ENCODE measurements at regions not wholly inside any gene's neighbourhood (a gene's known extent, or its start where the extent isn't known, plus 50 kb on each side); places are given as distances from the start of the nearest gene placed in this dataset.

DNA sequence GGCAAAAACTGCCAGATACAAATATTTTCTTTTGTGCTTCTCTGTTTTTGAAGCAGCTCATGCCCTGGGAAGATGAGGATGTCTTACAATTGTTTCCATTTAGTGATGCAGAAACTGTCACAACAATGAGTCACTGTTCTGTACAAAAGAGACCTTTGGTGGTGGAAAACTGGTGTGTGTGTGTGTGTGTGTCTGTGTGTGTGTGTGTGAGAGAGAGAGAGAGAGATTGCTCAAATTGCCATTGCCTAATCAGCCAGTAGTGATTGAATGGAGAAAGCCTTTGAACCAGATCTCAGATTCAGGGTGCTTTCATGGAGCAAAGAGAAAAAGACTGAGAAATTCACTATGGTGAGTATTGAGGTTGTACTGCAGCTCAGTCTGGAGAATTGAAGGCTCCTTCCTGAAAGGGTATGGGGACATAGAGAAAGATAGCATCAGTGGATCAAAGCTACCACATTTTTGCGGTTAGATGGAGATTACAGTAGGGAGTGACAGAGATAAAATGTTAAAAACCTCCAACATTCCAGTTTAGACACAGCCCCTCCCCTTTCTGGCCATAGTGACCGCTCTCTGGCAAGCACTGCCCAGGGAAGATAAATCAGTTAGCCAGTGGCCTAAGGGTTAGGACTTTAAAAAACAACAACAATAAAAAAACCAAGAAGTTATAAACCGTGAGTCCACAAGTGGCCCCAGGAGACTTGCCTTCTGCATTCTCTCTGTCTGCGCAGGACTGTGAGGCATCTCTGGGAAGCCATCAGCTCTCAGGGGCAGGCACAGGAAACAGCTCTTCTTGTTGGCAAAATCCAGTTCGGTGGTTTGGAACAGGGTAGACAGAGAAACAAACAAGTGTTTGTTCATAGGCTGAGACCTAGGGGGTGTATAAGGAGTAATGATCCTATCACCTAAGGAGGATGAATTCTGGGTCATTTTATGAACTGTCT is 406.5 kb downstream of the DUSP10 start:
- in situ Hi-C loops (cut with MboI; ENCODE audit: low sequenced_read_pairs): no loop called here

DNA sequence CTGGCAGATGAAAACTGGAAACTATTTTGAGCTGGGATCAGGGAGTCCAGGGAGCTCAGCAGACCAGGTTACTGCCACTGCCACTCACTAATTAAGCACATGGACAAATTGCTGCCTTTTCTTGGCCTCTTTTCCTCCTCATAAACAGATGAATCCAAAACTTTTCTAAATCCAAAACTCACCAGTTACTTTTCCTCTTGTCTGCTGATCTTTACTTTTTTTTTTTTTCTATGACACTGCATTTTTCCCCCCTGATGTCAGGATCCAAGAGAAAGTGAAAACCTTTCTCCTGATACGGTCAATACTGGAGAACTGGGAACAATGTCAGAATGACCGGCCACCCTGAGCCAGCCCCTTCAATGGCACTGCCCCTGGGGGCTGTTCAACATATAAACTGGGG is 405.8 kb downstream of the DUSP10 start:
- in situ Hi-C loops (cut with MboI; ENCODE audit: low sequenced_read_pairs): no loop called here

DNA sequence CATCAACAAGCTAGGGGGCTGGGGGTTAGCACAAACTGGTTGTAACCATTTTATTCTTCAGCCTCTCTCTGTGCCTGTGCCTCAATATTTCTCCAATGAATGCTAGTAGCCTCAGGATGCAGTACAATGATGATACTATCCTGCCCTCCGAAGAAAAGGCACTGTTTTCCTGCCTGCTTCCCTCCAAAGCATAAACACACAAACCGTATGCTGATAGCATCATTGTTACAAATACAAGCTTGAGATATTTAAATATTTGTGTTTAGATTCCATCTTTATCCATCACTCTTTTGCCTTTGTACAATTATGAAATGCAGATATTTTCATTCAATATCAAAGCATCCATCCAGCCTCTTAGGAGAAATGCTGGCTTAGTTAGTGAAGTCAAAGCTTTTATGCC is 404.8 kb downstream of the DUSP10 start:
- in situ Hi-C loops (cut with MboI; ENCODE audit: low sequenced_read_pairs): no loop called here

DNA sequence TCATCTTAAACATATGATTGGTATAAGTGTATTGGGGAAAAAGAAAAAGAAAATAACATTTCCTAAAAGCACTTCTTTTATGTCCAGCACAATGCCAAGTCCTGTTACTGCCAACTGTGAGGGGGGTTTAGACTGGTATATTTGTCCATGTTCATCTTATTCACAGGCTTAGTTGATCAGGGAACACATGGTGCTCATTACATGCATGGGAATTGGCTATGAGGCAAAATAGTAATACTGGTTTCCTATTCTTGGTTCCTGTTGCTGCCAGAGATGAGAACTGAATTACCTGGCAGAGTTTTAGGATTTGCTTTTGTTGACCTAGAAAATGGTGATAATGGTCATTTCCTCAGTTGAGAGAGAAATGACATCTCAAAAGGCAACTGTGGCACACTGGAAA is 398.8 kb downstream of the DUSP10 start:
- in situ Hi-C loops (cut with MboI; ENCODE audit: low sequenced_read_pairs): no loop called here

DNA sequence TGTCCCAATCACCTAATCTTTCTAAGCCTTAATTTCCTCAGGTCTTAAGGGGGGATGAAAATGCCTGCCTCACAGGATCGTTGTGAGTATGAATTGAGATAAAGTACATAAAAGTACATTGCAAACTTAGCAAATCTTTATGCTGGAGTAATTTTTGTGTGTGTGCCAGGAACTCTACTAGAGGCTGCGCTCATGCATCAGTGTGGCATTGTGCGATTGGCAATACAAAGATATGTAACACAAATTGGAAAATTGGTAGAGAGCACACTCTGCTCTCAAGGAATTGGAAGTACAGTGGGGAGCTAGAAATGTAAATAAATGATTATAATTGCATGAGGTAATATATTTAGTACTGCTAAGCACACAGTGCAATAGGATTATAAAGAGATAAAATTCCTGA is 398.3 kb downstream of the DUSP10 start:
- in situ Hi-C loops (cut with MboI; ENCODE audit: low sequenced_read_pairs): no loop called here

DNA sequence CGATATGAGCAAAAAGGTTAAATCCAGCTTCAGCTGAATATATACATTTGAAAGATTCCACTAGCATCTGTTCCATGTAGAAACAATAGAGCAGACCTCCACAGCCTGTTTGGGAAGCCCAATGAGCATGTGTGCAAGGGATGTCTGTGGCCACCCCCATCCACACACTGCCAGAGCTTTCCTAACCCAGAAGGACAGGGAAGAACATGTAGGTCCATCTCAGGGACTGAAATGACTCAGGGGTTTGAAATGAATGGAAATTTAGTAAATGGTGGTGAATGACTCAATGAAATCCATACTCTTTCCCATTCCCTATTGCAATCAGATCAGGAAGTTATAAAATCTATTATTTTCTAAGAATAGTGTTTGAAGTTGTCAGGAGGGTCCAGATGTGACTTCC is 397.2 kb downstream of the DUSP10 start:
- in situ Hi-C loops (cut with MboI; ENCODE audit: low sequenced_read_pairs): no loop called here

DNA sequence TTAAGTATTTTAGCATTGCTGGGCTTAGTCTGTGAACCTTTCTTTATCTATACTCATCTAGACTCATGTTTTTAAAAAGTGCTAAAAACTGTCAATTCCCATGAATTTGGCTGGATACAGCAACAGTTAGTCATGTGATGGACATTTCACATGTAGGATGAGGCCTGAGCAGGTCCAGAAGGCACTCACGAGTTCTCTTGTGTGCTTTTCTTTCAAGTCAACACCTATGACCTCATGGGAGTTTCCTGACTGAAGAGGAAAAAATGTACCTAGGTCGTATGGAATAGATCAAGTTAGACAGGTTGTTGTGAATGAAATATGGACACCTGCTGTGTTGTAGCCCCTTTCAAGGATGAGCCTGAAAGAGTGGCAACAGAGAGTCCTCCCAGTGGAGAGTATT is 394.2 kb downstream of the DUSP10 start:
- in situ Hi-C loops (cut with MboI; ENCODE audit: low sequenced_read_pairs): no loop called here

DNA sequence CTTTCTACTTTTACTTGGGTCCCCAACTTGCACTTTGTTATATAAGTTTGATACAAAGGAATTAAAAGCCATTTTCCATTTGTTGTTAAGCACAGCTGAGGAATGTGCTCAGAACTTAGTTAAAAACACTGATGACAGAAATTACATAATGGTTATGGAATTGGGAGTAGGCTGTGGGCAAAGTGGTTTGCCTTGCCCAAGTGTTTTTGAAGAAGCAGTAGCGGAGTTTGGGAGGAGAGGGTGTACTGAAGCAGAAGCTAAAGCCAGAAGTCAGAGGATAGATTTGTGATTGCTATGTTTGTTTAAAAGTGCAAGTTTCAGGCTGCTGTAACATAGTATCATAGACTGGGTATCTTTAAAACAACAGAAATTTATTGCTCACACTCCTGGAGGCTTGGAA is 391.8 kb downstream of the DUSP10 start:
- in situ Hi-C loops (cut with MboI; ENCODE audit: low sequenced_read_pairs): no loop called here

DNA sequence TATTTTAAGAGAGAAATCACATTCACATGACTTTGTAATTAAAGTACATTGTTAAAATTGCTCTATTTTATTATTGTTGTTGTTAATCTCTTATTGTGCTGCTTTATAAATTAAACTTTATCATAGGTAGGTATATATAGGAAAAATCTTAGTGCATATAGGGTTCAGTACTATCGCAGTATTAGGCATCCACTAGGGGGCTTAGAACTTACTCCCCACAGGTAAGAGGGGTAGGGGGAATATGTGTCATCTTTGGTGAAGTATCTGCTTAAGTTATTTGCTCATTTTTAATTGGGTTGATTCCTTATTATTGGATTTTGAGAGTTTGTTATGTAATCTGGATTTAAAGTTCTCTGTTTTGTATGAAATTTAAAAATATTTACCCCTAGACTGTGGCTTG is 385.2 kb downstream of the DUSP10 start:
- in situ Hi-C loops (cut with MboI; ENCODE audit: low sequenced_read_pairs): no loop called here

DNA sequence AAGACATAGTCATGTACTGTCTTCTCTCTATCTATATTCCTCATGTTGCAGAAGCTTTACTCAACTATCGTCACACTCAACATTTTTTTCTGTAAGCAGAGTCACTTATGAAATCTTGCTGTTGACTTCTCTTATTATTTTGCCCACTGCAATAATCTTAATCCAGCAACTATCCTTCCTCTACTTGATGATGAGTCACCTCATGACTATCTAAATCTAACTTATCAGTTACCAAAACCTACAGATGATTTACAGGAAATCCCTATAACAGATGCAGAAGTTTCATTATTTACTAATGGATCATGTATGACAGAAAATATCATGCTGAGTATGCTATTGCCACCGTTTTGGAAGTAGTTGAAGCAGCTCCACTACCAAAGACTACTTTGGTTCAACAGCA is 378.9 kb downstream of the DUSP10 start:
- in situ Hi-C loops (cut with MboI; ENCODE audit: low sequenced_read_pairs): no loop called here

DNA sequence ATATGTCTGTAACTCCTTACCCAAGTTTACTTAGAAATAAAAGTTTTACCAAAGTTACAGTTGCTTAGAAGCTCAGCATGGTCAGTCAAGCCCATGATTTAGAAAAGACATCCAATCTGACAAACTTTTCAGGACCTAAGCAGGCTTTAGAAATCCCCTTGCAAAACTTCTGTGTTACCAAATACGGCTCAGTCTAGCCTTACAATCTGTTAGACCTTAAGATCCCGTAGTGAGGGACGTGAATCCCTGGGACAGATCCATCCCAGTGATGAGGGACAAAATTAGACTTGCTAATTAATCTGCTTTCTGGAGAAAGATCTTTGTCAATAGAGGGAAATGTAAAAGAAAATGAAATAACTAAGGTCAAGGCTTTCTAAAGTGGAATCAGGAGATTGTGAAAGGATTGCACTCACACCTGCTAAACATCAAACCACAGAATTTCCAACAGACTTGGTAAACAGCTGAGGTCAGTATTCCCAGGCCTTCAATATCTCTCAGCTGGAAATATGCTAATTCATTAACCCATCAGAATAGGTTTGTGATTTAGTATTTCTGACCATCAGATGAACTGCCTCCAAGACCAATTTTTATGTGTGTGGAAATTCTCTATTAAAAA is 375.3 kb downstream of the DUSP10 start:
- in situ Hi-C loops (cut with MboI; ENCODE audit: low sequenced_read_pairs): no loop called here

DNA sequence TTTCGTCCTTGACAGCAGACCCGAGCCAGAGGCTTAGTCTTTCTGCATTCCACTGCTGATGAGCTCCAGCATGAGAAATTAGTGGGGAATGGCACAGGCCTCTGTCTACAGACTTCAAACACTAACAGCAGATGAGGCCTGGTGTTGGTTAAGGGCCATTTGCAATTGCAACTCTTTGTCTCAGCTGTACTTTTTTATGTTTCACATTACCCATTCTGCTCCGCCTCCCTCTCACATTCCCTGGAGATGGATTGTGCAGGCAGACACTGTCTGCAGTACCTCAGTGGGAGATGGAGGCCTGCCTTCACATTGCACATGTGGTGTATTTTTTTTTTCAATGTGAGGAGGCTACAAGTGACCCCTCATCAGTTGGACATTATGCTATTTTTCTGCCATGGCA is 370.2 kb downstream of the DUSP10 start:
- in situ Hi-C loops (cut with MboI; ENCODE audit: low sequenced_read_pairs): no loop called here

DNA sequence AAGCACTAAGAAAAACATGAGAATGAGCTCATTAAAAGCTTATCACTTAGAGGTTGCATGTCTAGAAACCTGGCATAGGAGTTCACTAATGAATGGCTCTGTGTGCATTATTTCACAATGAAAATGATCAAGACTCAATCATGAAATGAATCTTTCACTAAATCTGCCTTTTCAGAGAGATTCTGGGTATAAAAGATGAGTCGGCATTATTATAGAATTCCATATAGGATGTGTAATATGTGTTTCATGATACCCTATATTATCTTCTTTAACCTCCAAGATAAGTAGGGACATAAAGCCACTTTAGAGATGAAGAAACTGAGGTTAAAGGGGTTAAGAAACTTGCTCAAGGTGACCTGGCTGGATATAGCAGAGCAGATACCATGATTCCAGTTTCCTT is 368.1 kb downstream of the DUSP10 start:
- in situ Hi-C loops (cut with MboI; ENCODE audit: low sequenced_read_pairs): no loop called here

DNA sequence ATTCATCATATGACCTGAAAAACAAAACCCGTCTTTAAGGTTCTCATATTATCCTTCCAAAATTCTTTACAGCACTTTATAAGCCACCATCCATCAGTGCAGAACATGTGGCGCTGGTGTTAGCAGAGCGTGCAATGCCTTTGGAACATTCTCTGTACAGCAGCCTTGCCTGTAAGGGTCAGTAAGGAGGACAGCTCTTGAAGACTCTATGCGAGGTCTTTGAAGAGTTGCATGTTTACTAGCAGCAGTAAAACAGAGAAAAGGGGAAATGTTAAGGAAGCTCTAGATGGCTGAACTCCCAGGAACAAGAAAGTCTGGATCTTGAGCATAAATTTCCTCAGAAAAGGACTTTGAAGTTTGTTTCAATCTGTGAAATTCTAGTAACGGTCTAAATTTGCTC is 365.6 kb downstream of the DUSP10 start:
- in situ Hi-C loops (cut with MboI; ENCODE audit: low sequenced_read_pairs): no loop called here

DNA sequence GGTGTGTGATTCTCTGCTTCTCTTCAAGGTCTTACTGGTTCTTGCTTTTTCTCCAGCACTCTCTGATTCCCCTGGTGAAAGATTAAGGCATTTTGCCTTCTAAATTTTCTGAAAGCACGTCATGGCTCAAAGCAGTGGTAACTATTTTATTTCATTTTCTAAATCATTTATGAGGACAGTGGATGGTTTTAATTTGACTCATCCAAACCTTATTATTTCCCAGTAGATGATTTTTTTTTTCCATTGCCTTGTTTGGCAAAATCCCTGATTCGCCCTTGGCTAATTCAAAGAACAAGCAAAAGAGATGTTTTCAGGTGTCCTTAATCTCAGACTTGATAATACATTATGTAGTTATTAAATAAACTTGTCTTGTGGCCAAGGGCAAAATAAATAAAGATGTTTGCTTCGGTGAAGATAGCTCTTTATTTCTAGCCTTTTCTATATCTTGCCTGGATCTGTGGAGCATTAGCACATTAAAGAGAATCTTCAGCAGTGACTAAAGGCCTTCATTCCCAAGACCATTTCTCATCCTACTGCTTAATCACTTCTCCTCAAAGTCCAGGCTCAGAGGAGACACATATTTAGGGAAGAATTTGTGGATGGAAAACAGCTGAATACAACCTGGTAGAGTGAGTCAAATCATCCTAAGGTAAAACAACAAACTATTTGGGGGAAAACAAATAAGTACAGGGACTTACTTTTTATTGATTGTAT is 359.8 kb downstream of the DUSP10 start:
- in situ Hi-C loops (cut with MboI; ENCODE audit: low sequenced_read_pairs): no loop called here

DNA sequence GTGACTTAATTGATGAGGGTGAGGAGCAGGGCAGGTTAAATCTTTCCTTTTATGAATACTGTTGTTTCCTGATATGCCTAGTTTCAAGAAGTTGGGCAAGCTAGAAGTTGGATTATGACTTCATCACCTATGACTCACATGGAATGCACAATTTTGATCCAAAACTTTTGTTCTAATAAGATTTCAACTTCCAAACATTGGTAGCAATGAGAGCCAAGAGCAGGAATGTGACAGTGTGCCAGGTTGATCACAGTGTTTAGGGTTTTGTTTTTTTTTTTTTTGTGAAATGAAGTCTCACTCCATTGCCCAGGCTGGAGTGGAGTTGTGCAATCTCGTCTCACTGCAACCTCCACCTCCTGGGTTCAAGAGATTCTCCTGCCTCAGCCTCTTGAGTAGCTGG is 349.4 kb downstream of the DUSP10 start:
- in situ Hi-C loops (cut with MboI; ENCODE audit: low sequenced_read_pairs): no loop called here

DNA sequence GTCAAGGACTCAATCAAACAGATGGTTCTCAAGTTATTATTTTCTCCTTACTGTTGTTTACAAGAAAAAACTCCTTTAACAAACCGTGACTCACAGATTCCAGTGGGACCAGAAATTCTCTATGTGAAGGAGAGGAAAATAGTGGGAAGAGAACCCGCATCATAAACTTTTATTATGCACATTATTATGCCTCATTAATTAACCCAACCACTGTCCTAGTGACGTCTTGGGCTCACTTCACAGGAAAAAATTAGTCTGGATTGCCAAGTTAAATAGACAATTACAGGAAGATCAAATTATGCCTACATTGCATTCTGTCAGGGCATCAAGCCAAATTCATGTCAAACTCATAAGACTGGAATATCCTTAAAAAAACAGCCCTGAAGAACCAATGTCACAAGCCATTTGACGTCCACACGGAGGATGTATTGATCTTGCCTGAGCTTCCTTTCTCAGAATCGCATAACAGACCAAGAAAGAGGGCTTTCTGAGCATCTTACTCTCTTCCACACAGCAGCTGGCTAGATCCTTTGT is 347.8 kb downstream of the DUSP10 start:
- in situ Hi-C loops (cut with MboI; ENCODE audit: low sequenced_read_pairs): no loop called here

DNA sequence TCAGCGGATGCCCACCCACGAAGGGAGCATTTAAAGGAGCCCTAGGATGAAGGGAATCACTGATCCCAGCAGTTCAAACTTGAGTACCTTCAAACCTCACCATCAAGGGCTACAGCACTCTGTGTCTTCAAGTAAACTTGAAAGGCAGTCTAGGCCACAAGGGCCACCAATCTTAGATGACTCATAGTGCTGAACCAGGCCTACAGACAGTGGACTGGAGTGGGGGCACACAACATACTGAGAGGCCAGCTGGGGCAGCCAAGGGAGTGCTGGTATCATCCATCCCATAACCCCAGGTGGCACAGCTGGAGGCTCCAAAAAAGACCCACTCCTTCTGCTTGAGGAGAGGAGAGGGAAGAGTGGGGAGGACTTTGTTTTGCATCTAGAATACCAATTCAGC is 345.4 kb downstream of the DUSP10 start:
- in situ Hi-C loops (cut with MboI; ENCODE audit: low sequenced_read_pairs): no loop called here

DNA sequence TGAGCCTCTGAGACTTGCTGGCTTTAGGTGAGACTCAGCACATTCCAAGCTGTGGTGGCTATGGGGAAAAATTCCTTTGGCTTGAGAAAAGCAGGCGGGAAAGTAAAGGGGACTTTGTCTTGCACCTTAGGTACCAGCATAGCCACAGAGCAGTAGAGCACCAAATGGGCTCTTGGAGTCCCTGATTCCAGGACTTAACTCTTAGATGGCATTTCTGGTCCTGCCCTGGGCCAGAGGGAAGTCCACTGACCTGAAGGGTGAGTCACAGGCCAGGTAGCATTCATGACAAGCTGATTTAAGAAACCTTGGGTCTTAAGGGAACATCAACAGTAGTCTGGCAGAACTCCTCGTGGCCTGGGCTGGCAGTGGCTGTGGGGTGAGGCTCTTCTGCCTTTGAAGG is 344.7 kb downstream of the DUSP10 start:
- in situ Hi-C loops (cut with MboI; ENCODE audit: low sequenced_read_pairs): no loop called here

DNA sequence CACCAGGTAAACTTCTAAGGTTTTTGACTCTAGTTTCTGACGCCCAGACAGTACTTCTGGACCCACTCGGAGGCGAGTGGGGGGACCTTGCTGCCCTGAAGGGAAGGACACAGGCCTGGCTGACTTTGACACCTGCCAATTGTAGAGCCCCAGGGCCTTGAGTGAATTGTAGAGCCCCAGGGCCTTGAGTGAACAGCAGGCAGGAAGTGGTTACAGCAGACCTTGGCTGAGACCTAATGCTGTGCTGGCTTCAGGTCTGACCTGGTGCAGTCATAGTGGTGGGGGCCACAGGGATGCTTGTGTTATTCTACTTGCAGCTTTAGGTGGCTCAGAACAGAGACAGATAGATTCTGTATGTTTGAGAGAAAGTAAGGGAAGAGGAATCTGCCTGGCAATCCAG is 344.3 kb downstream of the DUSP10 start:
- in situ Hi-C loops (cut with MboI; ENCODE audit: low sequenced_read_pairs): no loop called here

DNA sequence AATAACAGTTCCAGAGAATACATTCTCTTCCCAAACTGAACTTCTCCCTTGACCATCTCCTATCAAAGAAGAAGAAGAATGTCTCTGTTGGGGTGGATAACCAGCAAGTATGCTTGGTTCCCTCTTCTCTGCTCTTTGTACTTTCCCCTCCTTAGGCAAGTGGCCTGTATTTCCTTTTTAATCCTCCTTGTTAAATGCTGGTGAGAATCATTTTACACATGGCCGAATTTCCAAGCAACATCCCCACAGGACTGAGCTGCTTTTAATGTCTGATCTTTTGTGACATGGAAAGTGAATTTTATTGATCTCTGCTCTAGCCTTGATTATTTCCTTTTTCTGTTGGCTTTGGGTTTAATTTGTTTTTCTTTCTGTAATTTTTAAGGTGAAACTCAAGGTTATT is 336.7 kb downstream of the DUSP10 start:
- in situ Hi-C loops (cut with MboI; ENCODE audit: low sequenced_read_pairs): loop anchor here (25.0 kb wide), 1 partner anchor 543 kb away; no protein-coding TSS in a partner anchor
